Suprapubic skin (tissue), 4 donors: ENCODE measurements at regions not wholly inside any gene's neighbourhood (a gene's known extent, or its start where the extent isn't known, plus 50 kb on each side); places are given as distances from the start of the nearest gene placed in this dataset.

Experiments used
- CTCF ChIP-seq, 2 donors: fragments of 200-600 bp in 1 of 2; fragments of 450-650 bp in 1 of 2; sonication (generic) in 1 of 2; IDR thresholded peaks; one replicate each; pipeline ENCODE4 v1.5.1; 2016 to 2019; ENCODE audit warnings: antibody characterized with exemption in 2 of 2, mild to moderate bottlenecking in 1 of 2, moderate library complexity in 1 of 2
- EP300 ChIP-seq: sonication (generic); formaldehyde crosslinking; IDR thresholded peaks from one replicate; pipeline ENCODE4 v1.6.1; 2017; ENCODE audit warnings: antibody characterized with exemption
- POLR2A ChIP-seq, 2 donors: fragments of 450-650 bp; IDR thresholded peaks; one replicate each; pipeline ENCODE4 v1.6.1; 2017; ENCODE audit warnings: antibody characterized with exemption in 2 of 2, mild to moderate bottlenecking in 2 of 2, moderate library complexity in 2 of 2
- POLR2AphosphoS5 ChIP-seq, 3 donors: sonication (generic); formaldehyde crosslinking; IDR thresholded peaks; one replicate each; pipeline ENCODE4 v1.6.1; 2017; ENCODE audit warnings: antibody characterized with exemption in 3 of 3

- no peak for TF ChIP-seq CTCF (IDR thresholded peaks at IDR 0.05)
- TF ChIP-seq POLR2A (IDR thresholded peaks at IDR 0.05) = no peak
- no peak for TF ChIP-seq POLR2AphosphoS5 (IDR thresholded peaks at IDR 0.05)
- TF ChIP-seq EP300 = no peak
Measured at GRCh38 chr4:30875658-30876269, 155.6 kb downstream of the PCDH7 start.
